Right ventricle myocardium superior (tissue), 1 donor: ENCODE measurements at regions not wholly inside any gene's neighbourhood (a gene's known extent, or its start where the extent isn't known, plus 50 kb on each side); places are given as distances from the start of the nearest gene placed in this dataset.
A peak's percentile ranks its signal among the peaks of the same experiment; 100 is the strongest.

ENCODE experiments used
- ATAC-seq: fragments of 200-7000 bp; cut with Tn5 transposase; one replicate; pipeline ENCODE4 v1.9.1; 2020; ENCODE audit warnings: mild to moderate bottlenecking; ENCODE audit not compliant: poor library complexity
- DNase-seq: peaks from one replicate; pipeline ENCODE4 v3.0.0-alpha.2; 2020
- intact Hi-C: fragments of 100-400 bp; cut with DNase I; formaldehyde crosslinking; loops from one replicate; pipeline ENCODE4 v1.11.2; 2022
- donor health status: DM: no; HTN: yes; CAD: no; lungs with severe emphysema.

DNA sequence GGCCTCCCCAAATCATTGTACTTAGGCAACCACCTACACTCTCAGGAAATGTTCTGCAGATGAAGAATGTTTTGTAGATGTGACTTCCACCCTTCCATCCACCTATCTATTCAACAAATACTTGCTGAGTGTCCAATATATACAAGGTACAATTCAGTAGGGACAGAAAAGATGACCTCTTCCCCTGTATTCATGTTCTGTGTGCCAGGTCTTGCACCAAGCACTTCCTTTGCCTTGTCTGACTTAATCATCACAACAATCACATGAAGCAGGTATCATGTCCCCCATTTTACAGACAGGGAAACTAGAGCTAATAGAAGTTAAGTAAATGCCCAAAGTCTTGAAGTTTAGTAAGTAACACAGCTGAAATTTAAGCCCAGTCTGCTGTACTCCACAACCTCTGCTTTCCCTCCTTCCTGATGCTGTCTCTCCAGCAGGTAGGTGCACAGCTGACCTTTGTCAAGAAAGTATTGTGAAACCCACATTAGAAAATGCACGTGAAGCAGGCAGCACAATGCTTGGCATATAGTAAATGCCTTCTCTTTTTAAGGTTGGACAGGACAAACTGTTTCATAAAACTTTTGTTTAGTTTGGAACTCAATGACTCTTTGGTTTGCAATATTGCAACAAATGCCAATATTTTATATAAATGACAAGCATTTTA is 296.5 kb downstream of the DEPDC1B start:
- intact Hi-C loops: no loop called here
- ATAC-seq (no peak), DNase-seq (no peak)

DNA sequence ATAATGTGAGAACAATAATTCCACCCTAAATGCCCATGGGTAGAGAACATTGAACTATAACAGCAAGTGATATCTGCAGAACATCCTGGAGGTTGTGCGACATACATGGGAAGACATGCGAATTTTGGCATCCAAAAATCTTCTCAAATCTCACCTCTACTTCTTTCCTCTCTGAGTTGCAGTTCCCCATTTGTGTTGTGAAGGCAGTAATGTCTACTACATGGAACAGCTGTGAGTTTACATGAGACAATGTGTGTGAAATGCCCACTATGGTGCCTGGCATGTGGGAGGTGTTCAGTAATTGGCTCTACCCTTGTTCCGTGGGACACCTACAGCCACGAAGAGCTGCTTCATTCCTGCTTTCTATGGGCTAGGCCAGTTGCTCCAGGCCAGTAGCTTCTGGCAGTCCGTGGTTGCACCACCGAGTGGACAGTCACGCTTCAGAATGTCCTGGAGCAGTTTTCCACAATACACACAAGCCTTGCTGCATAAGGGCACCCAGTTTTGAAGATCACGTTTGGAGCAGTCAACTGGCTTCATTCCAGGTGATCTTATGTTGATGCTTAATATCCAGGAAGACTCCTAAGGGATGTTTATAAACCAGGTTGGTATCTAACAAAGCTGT is 297.7 kb downstream of the DEPDC1B start:
- ATAC-seq: no peak
- DNase-seq: no peak
- intact Hi-C loops: no loop called here

DNA sequence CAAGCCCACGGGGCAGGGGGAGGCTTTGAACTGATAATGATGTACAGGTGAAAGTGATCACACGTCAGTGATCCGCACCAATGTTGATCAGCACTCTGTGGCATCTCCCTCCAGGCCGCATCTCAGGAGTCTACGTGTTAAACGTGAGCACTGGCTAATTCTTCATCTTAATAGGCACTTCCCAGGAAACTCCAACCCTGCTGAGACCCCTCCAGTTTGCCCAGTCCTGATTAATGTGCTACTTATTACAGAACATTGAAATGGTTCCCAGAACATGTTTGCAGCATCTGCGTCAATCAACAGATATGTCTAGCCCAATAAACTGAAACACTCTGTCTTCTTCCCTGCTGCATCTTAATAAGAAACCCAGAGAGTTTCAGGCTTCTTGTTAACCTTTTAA is 298.4 kb downstream of the DEPDC1B start:
- intact Hi-C loops: no loop called here
- DNase-seq: no peak
- no peak for ATAC-seq

GRCh38 chr5:60399507-60399906 is 300.5 kb downstream of the DEPDC1B start:
- intact Hi-C loops: no loop called here
- ATAC-seq: no peak
- DNase-seq: no peak

DNA sequence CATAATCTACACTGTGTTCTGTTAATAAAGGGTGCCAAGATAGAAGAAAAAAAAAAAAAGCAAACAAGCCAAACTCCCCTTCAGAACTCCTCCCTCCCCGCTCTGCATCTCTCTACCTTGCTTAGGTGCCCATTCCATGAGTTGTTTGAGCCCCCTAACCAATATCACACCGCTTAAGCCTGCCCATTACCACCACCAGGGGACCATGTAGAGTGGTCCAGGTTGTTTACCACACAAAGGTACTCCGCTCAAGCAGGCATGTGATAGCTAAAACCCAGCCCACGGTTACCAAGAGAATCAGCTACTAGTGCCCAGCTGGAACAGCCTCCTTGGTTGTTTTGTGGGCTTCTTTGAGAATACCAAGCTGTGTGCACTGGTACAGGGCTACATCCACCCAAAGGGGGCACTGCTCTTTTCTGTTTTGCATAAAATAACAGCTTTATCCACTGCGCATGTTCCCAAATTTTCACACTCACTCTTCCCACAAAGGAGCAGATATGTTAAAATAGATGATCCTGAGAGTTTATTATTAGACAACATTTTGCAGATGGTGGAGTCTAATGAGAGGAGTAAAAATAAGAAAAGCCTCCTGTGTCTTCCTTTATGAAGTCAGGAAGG is 304.1 kb downstream of the DEPDC1B start:
- DNase-seq: no peak
- no peak for ATAC-seq
- intact Hi-C loops: no loop called here

DNA sequence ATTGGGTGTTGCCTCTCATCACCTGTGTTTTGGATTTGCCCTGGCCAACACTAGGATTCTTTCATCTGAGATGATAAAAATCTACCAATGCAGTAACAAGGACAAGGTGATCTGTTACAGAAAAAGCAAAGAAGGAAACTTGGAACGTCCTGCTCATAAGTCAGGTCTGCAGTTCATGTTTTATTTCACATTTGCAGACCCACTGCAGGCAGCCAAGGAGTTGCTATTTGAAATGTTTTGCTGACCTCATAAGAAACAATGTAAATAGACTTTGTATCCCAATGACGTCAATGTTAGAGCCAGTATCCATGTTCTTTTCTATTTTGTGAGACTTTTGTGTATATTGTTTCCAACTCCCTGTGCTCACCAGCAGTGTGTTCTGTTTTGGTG is 312.9 kb downstream of the DEPDC1B start:
- intact Hi-C loops: no loop called here
- DNase-seq (no peak), ATAC-seq (no peak)

GRCh38 chr5:60386436-60387050 is 313.4 kb downstream of the DEPDC1B start:
- intact Hi-C loops: no loop called here
- DNase-seq (no peak), ATAC-seq (no peak)

DNA sequence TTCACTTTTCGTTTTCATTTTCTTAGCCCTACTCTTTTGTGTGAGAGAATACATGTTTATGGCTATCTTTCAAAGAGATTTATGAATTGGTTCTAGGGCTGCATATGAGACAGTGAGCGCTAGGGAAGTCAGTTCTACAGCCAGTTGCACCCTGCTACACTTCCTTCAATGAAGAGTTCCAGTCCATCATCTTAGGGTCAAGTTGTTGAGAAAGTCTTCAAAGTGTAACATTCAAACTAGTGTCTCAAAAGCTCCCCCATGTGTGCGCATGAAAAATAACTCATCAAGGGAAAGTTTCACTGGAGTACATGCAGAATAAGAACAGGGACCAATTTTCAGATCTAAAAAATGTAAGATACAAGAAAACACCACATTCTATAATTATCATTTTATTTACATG is 317.2 kb downstream of the DEPDC1B start:
- intact Hi-C loops: no loop called here
- ATAC-seq (no peak), DNase-seq (no peak)

GRCh38 chr5:60379907-60380306 is 320.1 kb downstream of the DEPDC1B start:
- ATAC-seq (no peak), DNase-seq (no peak)
- intact Hi-C loops: no loop called here

- ATAC-seq (no peak), DNase-seq (no peak)
- intact Hi-C loops: no loop called here
Observed at GRCh38 chr5:60377826-60378225, 322.1 kb downstream of the DEPDC1B start.

GRCh38 chr5:60376860-60377259 is 323.1 kb downstream of the DEPDC1B start:
- ATAC-seq: no peak
- DNase-seq: no peak
- intact Hi-C loops: no loop called here

- ATAC-seq: no peak
- intact Hi-C loops: no loop called here
Observed at GRCh38 chr5:60374409-60374808, 325.6 kb downstream of the DEPDC1B start.

GRCh38 chr5:60372786-60373185 is 327.2 kb downstream of the DEPDC1B start:
- intact Hi-C loops: no loop called here
- ATAC-seq: no peak
- DNase-seq: no peak

More at GRCh38 chr5:60374409-60374808, 325.6 kb downstream of the DEPDC1B start:
- no peak for DNase-seq

- intact Hi-C loops: no loop called here
- ATAC-seq (no peak), DNase-seq (no peak)
Observed at GRCh38 chr5:60371065-60371464, 328.9 kb downstream of the DEPDC1B start.

DNA sequence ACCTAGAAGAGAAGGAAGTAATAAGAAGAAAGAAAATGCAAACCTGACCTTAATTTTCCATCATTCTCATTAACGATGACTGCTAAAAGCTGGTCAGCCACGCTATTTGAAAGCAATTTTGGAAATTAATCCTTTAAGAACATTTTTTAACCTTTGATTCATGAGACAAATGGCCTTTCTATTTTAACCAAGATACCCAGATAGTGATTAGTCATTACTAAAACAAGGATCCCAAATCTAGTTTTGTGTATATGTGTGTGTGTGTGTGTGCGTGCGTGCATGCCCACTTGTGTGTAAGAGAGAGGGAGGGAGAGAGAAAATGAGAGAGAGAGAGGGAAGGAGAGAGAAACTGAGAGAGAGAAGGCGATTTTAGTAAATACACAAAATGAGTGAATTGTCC is 329.5 kb downstream of the DEPDC1B start:
- no peak for DNase-seq
- no peak for ATAC-seq
- intact Hi-C loops: no loop called here

DNA sequence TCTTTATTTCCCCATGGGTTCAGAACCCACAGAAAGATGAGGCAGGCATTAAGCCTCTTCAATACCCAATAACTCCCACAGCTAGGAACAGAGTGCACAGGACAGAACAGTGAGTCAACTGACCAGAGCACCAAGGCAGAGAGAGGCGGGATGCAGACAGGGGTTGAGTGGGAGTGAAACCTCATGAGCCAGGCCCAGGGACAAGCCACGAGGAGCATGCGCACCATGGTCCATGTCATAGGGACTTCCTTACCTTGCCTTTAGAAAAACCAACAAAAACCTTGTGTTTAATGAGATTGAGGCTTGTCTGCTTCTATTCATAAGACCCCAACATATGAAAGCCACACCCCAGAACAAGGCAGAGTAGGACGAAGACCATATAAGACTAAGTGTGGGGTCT is 330.6 kb downstream of the DEPDC1B start:
- intact Hi-C loops: no loop called here

GRCh38 chr5:60368100-60368499 is 331.9 kb downstream of the DEPDC1B start:
- DNase-seq (no peak), ATAC-seq (no peak)
- intact Hi-C loops: no loop called here

More for the DNA sequence above, 330.6 kb downstream of the DEPDC1B start:
- ATAC-seq (no peak), DNase-seq (no peak)

- ATAC-seq: peak; percentile 61
- intact Hi-C loops: no loop called here
- DNase-seq: no peak
Observed at GRCh38 chr5:60366489-60366888, 333.5 kb downstream of the DEPDC1B start.

GRCh38 chr5:60365001-60365400 is 335.0 kb downstream of the DEPDC1B start:
- ATAC-seq (no peak), DNase-seq (no peak)
- intact Hi-C loops: no loop called here

DNA sequence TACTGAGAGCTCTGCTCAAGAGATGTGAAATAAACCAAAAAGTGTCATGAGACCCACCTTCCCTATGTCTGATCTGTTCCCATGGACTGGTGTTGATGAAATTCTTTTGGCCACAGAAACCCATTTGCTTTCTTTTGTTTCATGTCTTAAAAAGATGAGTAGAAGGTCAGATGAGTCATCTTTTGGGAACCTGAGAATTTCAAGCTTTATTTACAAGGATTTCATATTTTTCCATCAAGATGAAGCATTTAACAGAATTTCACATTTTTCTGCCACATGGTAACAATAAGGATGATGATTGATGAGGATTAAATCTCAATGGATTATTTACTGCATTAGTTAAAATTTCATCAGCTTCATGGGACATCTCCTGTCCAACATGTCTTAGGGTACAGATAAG is 337.8 kb downstream of the DEPDC1B start:
- ATAC-seq (no peak), DNase-seq (no peak)
- intact Hi-C loops: no loop called here
